H9 (cell line): ENCODE measurements at regions not wholly inside any gene's neighbourhood (a gene's known extent, or its start where the extent isn't known, plus 50 kb on each side); places are given as distances from the start of the nearest gene placed in this dataset.

Source experiments
- DNase-seq: peaks from one replicate; pipeline ENCODE4 v3.0.0-alpha.2; 2017
- H2AFZ ChIP-seq: one replicate; pipeline ENCODE4 v1.6.1; 2013; ENCODE audit warnings: mild to moderate bottlenecking, low read length, control low read depth, moderate library complexity
- H2AK5ac ChIP-seq: 2 replicates; pipeline ENCODE4 v1.6.1; 2013; ENCODE audit warnings: low read length, control low read depth, mixed read lengths; ENCODE audit not compliant: insufficient read length
- H2BK120ac ChIP-seq: one replicate; pipeline ENCODE4 v1.6.1; 2013; ENCODE audit warnings: low read depth, mild to moderate bottlenecking, low read length, control low read depth, inconsistent platforms; ENCODE audit not compliant: poor library complexity, severe bottlenecking
- H2BK12ac ChIP-seq: 2 replicates; pipeline ENCODE4 v1.6.1; 2013; ENCODE audit warnings: low read length, control low read depth, mixed read lengths, low read depth; ENCODE audit not compliant: insufficient read length
- H2BK15ac ChIP-seq: 2 replicates; pipeline ENCODE4 v1.6.1; 2013; ENCODE audit warnings: low read depth, low read length, control low read depth
- H2BK20ac ChIP-seq: one replicate; pipeline ENCODE4 v1.6.1; 2013; ENCODE audit warnings: low read depth, mild to moderate bottlenecking, low read length, control low read depth, inconsistent platforms; ENCODE audit not compliant: poor library complexity, severe bottlenecking
- H2BK5ac ChIP-seq: 2 replicates; pipeline ENCODE4 v1.6.1; 2013; ENCODE audit warnings: low read length, control low read depth, mixed read lengths; ENCODE audit not compliant: insufficient read length
- H3K14ac ChIP-seq: 2 replicates; pipeline ENCODE4 v1.6.1; 2013; ENCODE audit warnings: low read length, control low read depth; ENCODE audit not compliant: insufficient read depth
- H3K18ac ChIP-seq: 2 replicates; pipeline ENCODE4 v1.6.1; 2013; ENCODE audit warnings: low read depth, mild to moderate bottlenecking, mixed read lengths, low read length, control low read depth; ENCODE audit not compliant: insufficient read length
- H3K23ac ChIP-seq: 2 replicates; pipeline ENCODE4 v1.6.1; 2013; ENCODE audit warnings: low read length, control low read depth, mixed read lengths, low read depth; ENCODE audit not compliant: insufficient read length
- H3K23me2 ChIP-seq: 2 replicates; pipeline ENCODE4 v1.6.1; 2013; ENCODE audit warnings: low read depth, mild to moderate bottlenecking, mixed read lengths, low read length, control low read depth; ENCODE audit not compliant: insufficient read length, poor library complexity, severe bottlenecking
- H3K27ac ChIP-seq: 2 replicates; pipeline ENCODE4 v1.5.1; 2013; ENCODE audit warnings: low read length, control low read depth, mixed read lengths, low read depth; ENCODE audit not compliant: insufficient read length
- H3K27me3 ChIP-seq: 2 replicates; pipeline ENCODE4 v1.6.1; 2013; ENCODE audit warnings: low read length, control low read depth, inconsistent platforms; ENCODE audit not compliant: insufficient read depth
- H3K4ac ChIP-seq: 2 replicates; pipeline ENCODE4 v1.6.1; 2013; ENCODE audit warnings: low read depth, mild to moderate bottlenecking, control low read depth, inconsistent platforms, low read length, moderate library complexity
- H3K4me1 ChIP-seq: 2 replicates; pipeline ENCODE4 v1.6.1; 2013; ENCODE audit warnings: low read length, control low read depth, inconsistent platforms; ENCODE audit not compliant: insufficient read depth
- H3K4me2 ChIP-seq: 2 replicates; pipeline ENCODE4 v1.6.1; 2013; ENCODE audit warnings: low read length, control low read depth, mixed read lengths; ENCODE audit not compliant: insufficient read length, insufficient read depth
- H3K56ac ChIP-seq: 2 replicates; pipeline ENCODE4 v1.6.1; 2013; ENCODE audit warnings: low read depth, mild to moderate bottlenecking, mixed read lengths, low read length, control low read depth; ENCODE audit not compliant: insufficient read length
- H3K79me1 ChIP-seq: 2 replicates; pipeline ENCODE4 v1.6.1; 2013; ENCODE audit warnings: low read depth, mild to moderate bottlenecking, moderate library complexity, low read length, control low read depth, inconsistent platforms; ENCODE audit not compliant: insufficient read depth, poor library complexity, severe bottlenecking
- H3K79me2 ChIP-seq: 2 replicates; pipeline ENCODE4 v1.6.1; 2013; ENCODE audit warnings: low read length, control low read depth, inconsistent platforms; ENCODE audit not compliant: insufficient read depth
- H3K9ac ChIP-seq: 2 replicates; pipeline ENCODE4 v1.6.1; 2013; ENCODE audit warnings: low read length, control low read depth, mixed read lengths; ENCODE audit not compliant: insufficient read length; ENCODE audit errors: extremely low read depth
- H3K9me3 ChIP-seq: one replicate; pipeline ENCODE4 v1.6.1; 2013; ENCODE audit warnings: low read depth, low read length, inconsistent platforms; ENCODE audit not compliant: control insufficient read depth
- H3T11ph ChIP-seq: one replicate; pipeline ENCODE4 v1.6.1; 2013; ENCODE audit warnings: mild to moderate bottlenecking, low read length, control low read depth, inconsistent platforms
- H4K20me1 ChIP-seq: one replicate; pipeline ENCODE4 v1.6.1; 2013; ENCODE audit not compliant: control insufficient read depth, insufficient read length, insufficient read depth
- H4K5ac ChIP-seq: 2 replicates; pipeline ENCODE4 v1.6.1; 2013; ENCODE audit warnings: low read depth, mild to moderate bottlenecking, mixed read lengths, low read length, control low read depth; ENCODE audit not compliant: insufficient read length
- H4K8ac ChIP-seq: replicated peaks from 2 replicates; pipeline ENCODE4 v1.6.1; 2013; ENCODE audit warnings: low read length, control low read depth, mixed read lengths, low read depth; ENCODE audit not compliant: insufficient read length
- H4K91ac ChIP-seq: 2 replicates; pipeline ENCODE4 v1.6.1; 2013; ENCODE audit warnings: low read depth, mild to moderate bottlenecking, moderate library complexity, mixed read lengths, low read length, control low read depth; ENCODE audit not compliant: insufficient read length
- H3K27ac Mint-ChIP-seq, 3 experiments: 2 replicates in 2 of 3; 3 replicates in 1 of 3; pipeline ENCODE4 v1.8.0; 2020 to 2021; ENCODE audit warnings: mixed read lengths in 3 of 3, mild to moderate bottlenecking in 1 of 3, moderate library complexity in 1 of 3
- H3K27me3 Mint-ChIP-seq: 2 replicates; pipeline ENCODE4 v1.8.0; 2021; ENCODE audit warnings: low read depth, mild to moderate bottlenecking, moderate library complexity, mixed read lengths
- H3K36me3 Mint-ChIP-seq, 3 experiments: 2 replicates in 2 of 3; 3 replicates in 1 of 3; pipeline ENCODE4 v1.8.0; 2020 to 2021; ENCODE audit warnings: low read depth in 3 of 3, mixed read lengths in 3 of 3; ENCODE audit not compliant: insufficient read depth in 1 of 3
- H3K4me1 Mint-ChIP-seq, 2 experiments: 2 replicates each; pipeline ENCODE4 v1.8.0; 2020; ENCODE audit warnings: mixed read lengths in 2 of 2
- H3K4me3 Mint-ChIP-seq, 2 experiments: 2 replicates in 1 of 2; 3 replicates in 1 of 2; pipeline ENCODE4 v1.8.0; 2020 to 2021; ENCODE audit warnings: mild to moderate bottlenecking in 2 of 2, mixed read lengths in 2 of 2, moderate library complexity in 1 of 2
- H3K9me3 Mint-ChIP-seq, 2 experiments: 2 replicates in 1 of 2; 3 replicates in 1 of 2; pipeline ENCODE4 v1.8.0; 2020; ENCODE audit warnings: mild to moderate bottlenecking in 2 of 2, mixed read lengths in 2 of 2, moderate library complexity in 1 of 2
- WGBS: extraction: QIAGEN DNeasy Blood & Tissue Kit; methylation state at CpG from one replicate; pipeline ENCODE4 v1.1.7; 2013; ENCODE audit warnings: missing lambda C conversion rate, low lambda C conversion rate, mixed read lengths; ENCODE audit not compliant: insufficient read length; ENCODE audit errors: extremely low coverage; 5-methylcytosine and 5-hydroxymethylcytosine counted together
- TF ChIP-seq, protein P1 (sequence below): fragments of 200-600 bp; sonication (generic); conservative IDR thresholded peaks from 3 replicates; pipeline ENCODE4 v1.8.0; 2021; ENCODE audit warnings: antibody characterized with exemption, mild to moderate bottlenecking

GRCh38 chr2:37570773-37571586 lies 100.5 kb downstream of the CDC42EP3 start:
- no peaks in the 10 kb centered on the region for H3K23me2 ChIP-seq
- Mint-ChIP-seq H3K27me3 (no peaks in the 10 kb centered on the region), H3K9me3 (no peaks in the 10 kb centered on the region; a peak in 1 of 5 replicates), H3K27ac (no peak overlapping the region), H3K4me3 (no peak overlapping the region), H3K36me3 (no peaks in the 10 kb centered on the region), H3K4me1 (peaks cover 0 to 3% of the 10 kb centered on the region in 2 experiments; a peak in 1 of 4 replicates)
- no peak overlapping the region for H3K14ac ChIP-seq
- H3K4me2 ChIP-seq = no peak overlapping the region
- H3K56ac ChIP-seq = no peak overlapping the region
- H2BK12ac ChIP-seq = no peak overlapping the region
- no peak for DNase-seq
- no peak overlapping the region for H2BK15ac ChIP-seq
- no peak overlapping the region for H3K27ac ChIP-seq
- no peak overlapping the region for H3K23ac ChIP-seq
- no peak overlapping the region for H3T11ph ChIP-seq
- no peak overlapping the region for H2BK20ac ChIP-seq
- no peaks in the 10 kb centered on the region for H3K9me3 ChIP-seq
- H3K79me2 ChIP-seq = no peaks in the 10 kb centered on the region
- WGBS = no CpG with 5 or more reads among the region's 6 CpGs
- TF ChIP-seq, protein P1, sequence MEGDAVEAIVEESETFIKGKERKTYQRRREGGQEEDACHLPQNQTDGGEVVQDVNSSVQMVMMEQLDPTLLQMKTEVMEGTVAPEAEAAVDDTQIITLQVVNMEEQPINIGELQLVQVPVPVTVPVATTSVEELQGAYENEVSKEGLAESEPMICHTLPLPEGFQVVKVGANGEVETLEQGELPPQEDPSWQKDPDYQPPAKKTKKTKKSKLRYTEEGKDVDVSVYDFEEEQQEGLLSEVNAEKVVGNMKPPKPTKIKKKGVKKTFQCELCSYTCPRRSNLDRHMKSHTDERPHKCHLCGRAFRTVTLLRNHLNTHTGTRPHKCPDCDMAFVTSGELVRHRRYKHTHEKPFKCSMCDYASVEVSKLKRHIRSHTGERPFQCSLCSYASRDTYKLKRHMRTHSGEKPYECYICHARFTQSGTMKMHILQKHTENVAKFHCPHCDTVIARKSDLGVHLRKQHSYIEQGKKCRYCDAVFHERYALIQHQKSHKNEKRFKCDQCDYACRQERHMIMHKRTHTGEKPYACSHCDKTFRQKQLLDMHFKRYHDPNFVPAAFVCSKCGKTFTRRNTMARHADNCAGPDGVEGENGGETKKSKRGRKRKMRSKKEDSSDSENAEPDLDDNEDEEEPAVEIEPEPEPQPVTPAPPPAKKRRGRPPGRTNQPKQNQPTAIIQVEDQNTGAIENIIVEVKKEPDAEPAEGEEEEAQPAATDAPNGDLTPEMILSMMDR = no peak
- no peak overlapping the region for H2BK120ac ChIP-seq
- no peaks in the 10 kb centered on the region for H3K4me1 ChIP-seq
- no peak overlapping the region for H4K91ac ChIP-seq
- no peaks in the 10 kb centered on the region for H3K79me1 ChIP-seq
- H3K18ac ChIP-seq = no peak overlapping the region
- no peak overlapping the region for H3K4ac ChIP-seq
- no peak overlapping the region for H2AFZ ChIP-seq
- H3K9ac ChIP-seq = no peak overlapping the region
- H3K27me3 ChIP-seq = no peaks in the 10 kb centered on the region
- no peak overlapping the region for H4K5ac ChIP-seq
- no peak overlapping the region for H2BK5ac ChIP-seq
- no peak overlapping the region for H4K8ac ChIP-seq
- H4K20me1 ChIP-seq = no peaks in the 10 kb centered on the region
- no peak overlapping the region for H2AK5ac ChIP-seq
